Loucy (cell line): ENCODE measurements at regions not wholly inside any gene's neighbourhood (a gene's known extent, or its start where the extent isn't known, plus 50 kb on each side); places are given as distances from the start of the nearest gene placed in this dataset.

Source experiments
- H2AFZ ChIP-seq: fragments of 200-600 bp; sonication (generic); 2 replicates; pipeline ENCODE4 v1.6.0; 2016; ENCODE audit warnings: antibody characterized with exemption, mild to moderate bottlenecking, low read length, moderate library complexity
- H3F3A ChIP-seq: fragments of 200-600 bp; 2 replicates; pipeline ENCODE4 v1.6.0; 2016; ENCODE audit warnings: antibody characterized with exemption, low read depth, mild to moderate bottlenecking
- H3K27me3 ChIP-seq: fragments of 200-600 bp; sonication (generic); 2 replicates; pipeline ENCODE4 v1.6.1; 2014; ENCODE audit warnings: low read length, mild to moderate bottlenecking; ENCODE audit not compliant: insufficient read depth, poor library complexity, severe bottlenecking
- H3K36me3 ChIP-seq: fragments of 200-600 bp; sonication (generic); 2 replicates; pipeline ENCODE4 v1.6.1; 2016; ENCODE audit warnings: low read length; ENCODE audit not compliant: insufficient read depth
- H3K4me1 ChIP-seq: fragments of 200-600 bp; sonication (generic); 2 replicates; pipeline ENCODE4 v1.5.1; 2014; ENCODE audit warnings: low read length, mild to moderate bottlenecking; ENCODE audit not compliant: insufficient read depth, poor library complexity, severe bottlenecking
- H3K4me2 ChIP-seq: fragments of 200-600 bp; sonication (generic); 2 replicates; pipeline ENCODE4 v1.6.0; 2014; ENCODE audit warnings: antibody characterized with exemption, low read length, low read depth, mild to moderate bottlenecking; ENCODE audit not compliant: poor library complexity, severe bottlenecking
- H3K4me3 ChIP-seq: fragments of 200-600 bp; sonication (generic); 2 replicates; pipeline ENCODE4 v1.5.1; 2014; ENCODE audit warnings: low read length, mild to moderate bottlenecking, mixed read lengths; ENCODE audit not compliant: poor library complexity, severe bottlenecking
- H3K79me2 ChIP-seq: fragments of 200-600 bp; sonication (generic); 2 replicates; pipeline ENCODE4 v1.6.1; 2014; ENCODE audit warnings: low read length; ENCODE audit not compliant: insufficient read depth
- H3K9ac ChIP-seq: fragments of 200-600 bp; sonication (generic); 2 replicates; pipeline ENCODE4 v1.6.0; 2014; ENCODE audit warnings: mild to moderate bottlenecking, low read depth, low read length, moderate library complexity; ENCODE audit not compliant: poor library complexity, severe bottlenecking
- H3K9me2 ChIP-seq: fragments of 200-600 bp; sonication (generic); replicated peaks from 2 replicates; pipeline ENCODE4 v1.6.1; 2016; ENCODE audit warnings: low read depth, low read length, mixed read lengths
- H3K9me3 ChIP-seq: fragments of 200-600 bp; sonication (generic); 2 replicates; pipeline ENCODE4 v1.6.1; 2014; ENCODE audit warnings: mild to moderate bottlenecking, antibody characterized with exemption, low read length, low read depth; ENCODE audit not compliant: insufficient read depth
- H4K20me1 ChIP-seq: fragments of 200-600 bp; sonication (generic); 2 replicates; pipeline ENCODE4 v1.6.0; 2014; ENCODE audit warnings: antibody characterized with exemption, low read length, mild to moderate bottlenecking; ENCODE audit not compliant: insufficient read depth, poor library complexity, severe bottlenecking
- CTCF ChIP-seq: fragments of 200-600 bp; sonication (generic); conservative IDR thresholded peaks from 2 replicates; pipeline ENCODE4 v1.5.1; 2014; ENCODE audit warnings: mild to moderate bottlenecking, antibody characterized with exemption, low read length
- EZH2phosphoT487 ChIP-seq: fragments of 200-600 bp; IDR thresholded peaks from 2 replicates; pipeline ENCODE4 v1.6.1; 2018; ENCODE audit warnings: antibody characterized with exemption, mild to moderate bottlenecking, moderate library complexity, borderline replicate concordance

- no peak overlapping the region for H2AFZ ChIP-seq
- no peaks in the 10 kb centered on the region for H3K9me3 ChIP-seq
- no peaks in the 10 kb centered on the region for H3K4me1 ChIP-seq
- no peak overlapping the region for H3K9ac ChIP-seq
- no peaks in the 10 kb centered on the region for H3K27me3 ChIP-seq
- no peaks in the 10 kb centered on the region for H3K36me3 ChIP-seq
- no peaks in the 10 kb centered on the region for H4K20me1 ChIP-seq
- no peak overlapping the region for H3K4me2 ChIP-seq
- no peak for TF ChIP-seq EZH2phosphoT487
- H3F3A ChIP-seq, result no peaks in the 10 kb centered on the region
- H3K4me3 ChIP-seq, result no peak overlapping the region
- no peaks in the 10 kb centered on the region for H3K9me2 ChIP-seq
- no peaks in the 10 kb centered on the region for H3K79me2 ChIP-seq
These were observed 123.1 kb upstream of the PTGFR start for GRCh38 chr1:78367700-78368099.

GRCh38 chr1:78369546-78369945, 121.2 kb upstream of the PTGFR start:
- Histone ChIP-seq H3F3A (no peaks in the 10 kb centered on the region), H3K9ac (no peak overlapping the region), H3K79me2 (no peaks in the 10 kb centered on the region), H3K27me3 (no peaks in the 10 kb centered on the region), H3K9me2 (no peaks in the 10 kb centered on the region), H4K20me1 (no peaks in the 10 kb centered on the region), H3K9me3 (no peaks in the 10 kb centered on the region), H3K4me1 (no peaks in the 10 kb centered on the region), H3K36me3 (no peaks in the 10 kb centered on the region), H2AFZ (no peak overlapping the region), H3K4me2 (no peak overlapping the region), H3K4me3 (no peak overlapping the region)
- TF ChIP-seq EZH2phosphoT487 (no peak), CTCF (no peak)

GRCh38 chr1:78370356-78370755, 120.4 kb upstream of the PTGFR start:
- H3K36me3 ChIP-seq, result no peaks in the 10 kb centered on the region
- TF ChIP-seq CTCF (no peak), EZH2phosphoT487 (no peak)

GRCh38 chr1:78370779-78371482, 119.8 kb upstream of the PTGFR start:
- no peaks in the 10 kb centered on the region for H3K4me1 ChIP-seq
- no peaks in the 10 kb centered on the region for H4K20me1 ChIP-seq
- H3K36me3 ChIP-seq, result no peaks in the 10 kb centered on the region
- H3K4me3 ChIP-seq, result no peak overlapping the region
- H3K9ac ChIP-seq, result no peak overlapping the region
- no peaks in the 10 kb centered on the region for H3K9me3 ChIP-seq
- H3K79me2 ChIP-seq, result no peaks in the 10 kb centered on the region
- no peaks in the 10 kb centered on the region for H3K27me3 ChIP-seq
- no peak overlapping the region for H3K4me2 ChIP-seq
- H2AFZ ChIP-seq, result no peak overlapping the region
- no peaks in the 10 kb centered on the region for H3F3A ChIP-seq
- no peak for TF ChIP-seq CTCF
- TF ChIP-seq EZH2phosphoT487, result no peak
- H3K9me2 ChIP-seq, result no peaks in the 10 kb centered on the region

More at GRCh38 chr1:78370356-78370755, 120.4 kb upstream of the PTGFR start:
- Histone ChIP-seq H3K27me3 (no peaks in the 10 kb centered on the region), H3F3A (no peaks in the 10 kb centered on the region), H3K9me2 (no peaks in the 10 kb centered on the region), H2AFZ (no peak overlapping the region), H3K79me2 (no peaks in the 10 kb centered on the region), H4K20me1 (no peaks in the 10 kb centered on the region), H3K4me1 (no peaks in the 10 kb centered on the region), H3K9me3 (no peaks in the 10 kb centered on the region), H3K4me3 (no peak overlapping the region), H3K4me2 (no peak overlapping the region), H3K9ac (no peak overlapping the region)
